A549 (cell line): ENCODE measurements at regions not wholly inside any gene's neighbourhood (a gene's known extent, or its start where the extent isn't known, plus 50 kb on each side); places are given as distances from the start of the nearest gene placed in this dataset.

Experiments used
- ATAC-seq, 2 experiments: fragments of 200-7000 bp in 1 of 2; fragments of >200 bp in 1 of 2; cut with Nextera tagmentation in 1 of 2; cut with Tn5 transposase in 1 of 2; 3 replicates each; pipeline versions ENCODE4 v1.8.0 to v1.9.1; 2018 to 2020; ENCODE audit warnings: mild to moderate bottlenecking in 1 of 2, moderate library complexity in 1 of 2
- CTCF ChIA-PET: fragments of 300-600 bp; sonication (Branson Sonifier 250); formaldehyde crosslinking; extraction: SDS; loops from one replicate; lab custom pipeline; 2021; ENCODE audit warnings: antibody characterized with exemption, inconsistent platforms; lab: Yijun Ruan, JAX
- POLR2A ChIA-PET: fragments of 350-600 bp; formaldehyde crosslinking; extraction: SDS; loops from one replicate; lab custom pipeline; 2021; ENCODE audit warnings: antibody characterized with exemption, inconsistent platforms; lab: Yijun Ruan, JAX
- DNase-seq, 2 experiments: peaks; one replicate each; pipeline versions ENCODE4 v3.0.0 to v3.0.0-alpha.2; 2011 to 2016; ENCODE audit warnings: low read depth in 1 of 2, low spot score in 1 of 2
- FAIRE-seq: peaks from 2 replicates; lab custom pipeline; 2011; peaks lifted over from hg19 to GRCh38; lab: Jason Lieb, UNC
- H3K27ac ChIP-seq, 2 experiments: fragments of >200 bp; sonication (Bioruptor Twin); formaldehyde crosslinking; 3 replicates each; pipeline ENCODE4 v1.5.1; 2016 to 2017
- H3K4me1 ChIP-seq: fragments of >200 bp; sonication (Bioruptor Twin); formaldehyde crosslinking; 3 replicates; pipeline ENCODE4 v1.6.1; 2016
- H3K4me2 ChIP-seq: fragments of >200 bp; sonication (Bioruptor Twin); formaldehyde crosslinking; 3 replicates; pipeline ENCODE4 v1.6.1; 2016
- H3K4me3 ChIP-seq: fragments of >200 bp; sonication (Bioruptor Twin); formaldehyde crosslinking; 3 replicates; pipeline ENCODE4 v1.5.1; 2016
- H3K9me3 ChIP-seq: fragments of >200 bp; sonication (Bioruptor Twin); formaldehyde crosslinking; 3 replicates; pipeline ENCODE4 v1.6.1; 2016
- BHLHE40 ChIP-seq: IDR thresholded peaks from 2 replicates; pipeline ENCODE4 v1.6.1; 2012; ENCODE audit warnings: low read depth, low read length, inconsistent platforms
- CHD4 ChIP-seq: fragments of 200-600 bp; sonication (generic); IDR thresholded peaks from 2 replicates; pipeline ENCODE4 v1.6.1; 2016; ENCODE audit warnings: antibody characterized with exemption, mild to moderate bottlenecking, borderline replicate concordance
- ELK1 ChIP-seq: fragments of 150-350 bp; IDR thresholded peaks from 2 replicates; pipeline ENCODE4 v1.6.1; 2014; ENCODE audit warnings: low read depth, mild to moderate bottlenecking, low read length
- ESRRA ChIP-seq: fragments of 150-350 bp; IDR thresholded peaks from 2 replicates; pipeline ENCODE4 v1.6.1; 2014; ENCODE audit warnings: mild to moderate bottlenecking, low read length, borderline replicate concordance
- FOSL2 ChIP-seq, 2 experiments: fragments of 450-650 bp in 1 of 2; fragments of >200 bp in 1 of 2; sonication (Bioruptor Twin) in 1 of 2; formaldehyde crosslinking; IDR thresholded peaks; 2 replicates each; pipeline versions ENCODE4 v1.5.0 to v1.6.1; 2016 to 2020; ENCODE audit warnings: mild to moderate bottlenecking in 1 of 2, moderate library complexity in 1 of 2
- HES2 ChIP-seq: fragments of >200 bp; sonication (Bioruptor Twin); formaldehyde crosslinking; IDR thresholded peaks from 2 replicates; pipeline ENCODE4 v1.6.1; 2016
- HOXB5 ChIP-seq: fragments of 250-450 bp; sonication (Bioruptor Pico); IDR thresholded peaks from 2 replicates; pipeline ENCODE4 v1.5.0; 2020; ENCODE audit warnings: mild to moderate bottlenecking, moderate library complexity
- JUN ChIP-seq, 2 experiments: fragments of >200 bp; sonication (Bioruptor Twin); formaldehyde crosslinking; IDR thresholded peaks; 2 replicates in 1 of 2; 3 replicates in 1 of 2; pipeline ENCODE4 v1.6.1; 2016 to 2017
- JUNB ChIP-seq: fragments of >200 bp; sonication (Bioruptor Twin); formaldehyde crosslinking; IDR thresholded peaks from 2 replicates; pipeline ENCODE4 v1.6.1; 2016
- MAFK ChIP-seq: fragments of 450-650 bp; IDR thresholded peaks from 2 replicates; pipeline ENCODE4 v1.6.1; 2014; ENCODE audit not compliant: partially characterized antibody
- NFE2L2 ChIP-seq: fragments of 150-350 bp; conservative IDR thresholded peaks from 2 replicates; pipeline ENCODE4 v1.6.1; 2014; ENCODE audit warnings: low read length
- NR3C1 ChIP-seq: fragments of >200 bp; sonication (Bioruptor Twin); formaldehyde crosslinking; IDR thresholded peaks from 3 replicates; pipeline ENCODE4 v1.6.1; 2017
- POLR2A ChIP-seq: IDR thresholded peaks from 2 replicates; pipeline ENCODE4 v1.6.1; 2012; ENCODE audit warnings: mild to moderate bottlenecking, low read length
- RAD21 ChIP-seq, 2 experiments: fragments of >200 bp in 1 of 2; sonication (Bioruptor Twin) in 1 of 2; formaldehyde crosslinking in 1 of 2; IDR thresholded peaks in 1 of 2; conservative IDR thresholded peaks in 1 of 2; 2 replicates in 1 of 2; 3 replicates in 1 of 2; pipeline ENCODE4 v1.6.1; 2012 to 2018; ENCODE audit warnings: inconsistent platforms in 1 of 2
- RARB ChIP-seq: fragments of 250-450 bp; sonication (Bioruptor Pico); IDR thresholded peaks from 2 replicates; pipeline ENCODE4 v1.8.0; 2021; ENCODE audit warnings: mild to moderate bottlenecking, moderate library complexity
- RCOR1 ChIP-seq: fragments of 150-350 bp; IDR thresholded peaks from 2 replicates; pipeline ENCODE4 v1.6.1; 2014; ENCODE audit warnings: antibody characterized with exemption, low read length, low read depth
- RNF2 ChIP-seq: fragments of 200-600 bp; sonication (generic); IDR thresholded peaks from 2 replicates; pipeline ENCODE4 v1.6.1; 2016; ENCODE audit warnings: low read depth, mild to moderate bottlenecking, antibody characterized with exemption, moderate library complexity, borderline replicate concordance
- SMC3 ChIP-seq: fragments of >200 bp; sonication (Bioruptor Twin); formaldehyde crosslinking; IDR thresholded peaks from 3 replicates; pipeline ENCODE4 v1.6.1; 2018; ENCODE audit warnings: inconsistent platforms
- SREBF2 ChIP-seq: fragments of 450-650 bp; IDR thresholded peaks from 2 replicates; pipeline ENCODE4 v1.6.1; 2014; ENCODE audit warnings: mild to moderate bottlenecking, moderate library complexity
- ZFP36 ChIP-seq: fragments of 450-650 bp; IDR thresholded peaks from 2 replicates; pipeline ENCODE4 v1.6.1; 2014; ENCODE audit warnings: borderline replicate concordance; ENCODE audit not compliant: partially characterized antibody
- ZNF302 ChIP-seq: fragments of 250-450 bp; sonication (Bioruptor Pico); IDR thresholded peaks from 2 replicates; pipeline ENCODE4 v1.9.0; 2021; ENCODE audit warnings: inconsistent platforms, mild to moderate bottlenecking, moderate library complexity
- WGBS: methylation state at CpG from one replicate; pipeline ENCODE4 v1.1.6; 2017; ENCODE audit errors: missing lambda C conversion rate; 5-methylcytosine and 5-hydroxymethylcytosine counted together
- TF ChIP-seq, protein P1 (sequence below): IDR thresholded peaks from 2 replicates; pipeline ENCODE4 v1.6.1; 2012
- TF ChIP-seq, protein P2 (sequence below): IDR thresholded peaks from 2 replicates; pipeline ENCODE4 v1.6.1; 2012

DNA sequence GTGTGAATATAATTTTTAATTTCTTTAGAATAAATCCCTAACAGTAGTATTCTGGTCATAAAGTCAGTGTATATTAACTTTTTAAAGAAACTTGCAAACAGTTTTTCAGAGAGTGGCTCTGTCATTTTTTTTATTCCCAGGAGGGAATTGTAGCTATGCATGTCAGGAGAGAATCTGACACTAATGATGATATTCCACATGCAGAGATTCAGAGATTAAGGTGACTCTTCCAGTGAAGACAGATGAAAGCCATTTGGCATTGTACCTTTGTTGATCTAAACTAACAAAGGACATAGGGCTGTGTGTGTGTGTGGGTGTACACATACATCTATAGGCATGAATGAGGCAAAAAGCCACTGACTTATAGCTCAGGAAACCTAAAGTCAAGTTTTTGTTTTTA lies 99.9 kb downstream of the TNFSF13B start (continued):
- TF ChIP-seq FOSL2 (IDR thresholded peaks at IDR 0.05) (no peak), FOSL2 (CRISPR knock-in tag; IDR thresholded peaks at IDR 0.05) (no peak), JUN (IDR thresholded peaks at IDR 0.05) (no peak), BHLHE40 (no peak), POLR2A (no peak)
- TF ChIP-seq, all 56 proteins: peak for 0

DNA sequence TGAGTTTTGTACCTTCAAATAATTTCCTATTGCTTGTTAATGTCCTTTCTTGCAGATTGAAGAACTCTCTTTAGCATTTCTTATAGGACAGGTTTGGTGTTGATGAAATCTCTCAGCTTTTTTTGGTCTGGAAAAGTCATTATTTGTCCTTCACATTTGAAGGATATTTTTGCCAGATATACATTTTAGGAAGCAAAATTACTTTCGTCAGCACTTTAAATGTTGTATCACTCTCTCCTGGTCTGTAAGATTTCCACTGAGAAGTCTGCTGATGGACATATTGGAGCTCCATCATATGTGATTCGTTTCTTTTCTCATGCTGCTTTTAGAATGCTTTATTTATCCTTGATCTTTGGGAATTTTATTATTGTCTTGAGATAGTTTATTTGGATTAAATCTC lies 105.5 kb downstream of the TNFSF13B start:
- ChIA-PET CTCF (no interaction called here), POLR2A (no interaction called here)
- FAIRE-seq (no peak), DNase-seq (no peak), ATAC-seq (no peak)
- Histone ChIP-seq H3K9me3 (no peaks in the 10 kb centered on the region), H3K4me1 (no peaks in the 10 kb centered on the region), H3K27ac (no peak overlapping the region), H3K4me3 (no peak overlapping the region), H3K4me2 (no peak overlapping the region)
- no peak for TF ChIP-seq RAD21 (conservative IDR thresholded peaks at IDR 0.05 in 1 of 2, IDR thresholded peaks at IDR 0.05 in 1 of 2)
- peak; percentile 59 for TF ChIP-seq MAFK
- WGBS: 2% methylated on average over 2 of the region's 2 CpGs

DNA sequence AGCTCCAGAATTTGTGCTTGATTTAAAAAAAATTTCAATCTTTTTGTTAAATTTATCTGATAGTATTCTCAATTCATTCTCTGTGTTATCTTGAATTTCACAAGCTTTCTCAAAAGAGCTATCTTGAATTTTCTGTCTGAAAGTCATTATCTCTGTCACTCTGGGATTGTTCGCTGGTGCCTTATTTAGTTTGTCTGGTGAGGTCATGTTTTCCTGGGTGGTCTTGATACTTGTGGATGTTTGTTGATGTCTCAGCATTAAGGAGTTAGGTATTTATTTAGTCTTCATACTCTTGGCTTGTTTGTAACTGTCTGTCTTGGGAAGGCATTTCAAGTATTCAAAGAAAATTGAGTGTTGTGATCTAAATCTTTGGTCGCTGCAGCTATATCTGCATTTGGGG lies 106.3 kb downstream of the TNFSF13B start:
- H3K4me2 ChIP-seq: no peak overlapping the region
- no peak for DNase-seq
- POLR2A ChIA-PET: no interaction called here
- WGBS: 52% methylated on average over 2 of the region's 2 CpGs
- CTCF ChIA-PET: no interaction called here
- ATAC-seq: no peak
- FAIRE-seq: no peak
- H3K27ac ChIP-seq: no peak overlapping the region
- no peaks in the 10 kb centered on the region for H3K4me1 ChIP-seq
- no peak overlapping the region for H3K4me3 ChIP-seq
- no peaks in the 10 kb centered on the region for H3K9me3 ChIP-seq
- TF ChIP-seq ELK1 (no peak), RAD21 (conservative IDR thresholded peaks at IDR 0.05 in 1 of 2, IDR thresholded peaks at IDR 0.05 in 1 of 2) (no peak), RNF2 (no peak), JUNB (no peak), NFE2L2 (no peak), BHLHE40 (no peak), HOXB5 (CRISPR knock-in tag) (no peak), ZNF302 (CRISPR knock-in tag) (no peak), ZFP36 (no peak), NR3C1 (no peak)

GRCh38 chr13:108376308-108376707 lies 106.8 kb downstream of the TNFSF13B start:
- CTCF ChIA-PET: no interaction called here
- WGBS: 49% methylated on average over 2 of the region's 2 CpGs
- FAIRE-seq: no peak

More at GRCh38 chr13:108376308-108376707, 106.8 kb downstream of the TNFSF13B start:
- Histone ChIP-seq H3K4me1 (no peaks in the 10 kb centered on the region), H3K4me3 (no peak overlapping the region), H3K4me2 (no peak overlapping the region), H3K27ac (no peak overlapping the region), H3K9me3 (no peaks in the 10 kb centered on the region)
- DNase-seq (no peak), ATAC-seq (no peak)
- POLR2A ChIA-PET: no interaction called here
- TF ChIP-seq RCOR1 (no peak), RNF2 (no peak), ZFP36 (no peak), SREBF2 (no peak), NR3C1 (no peak), ESRRA (no peak), BHLHE40 (no peak), SMC3 (no peak), JUN (IDR thresholded peaks at IDR 0.05) (no peak), CHD4 (no peak), RARB (no peak), FOSL2 (IDR thresholded peaks at IDR 0.05) (no peak), FOSL2 (CRISPR knock-in tag; IDR thresholded peaks at IDR 0.05) (no peak), HES2 (no peak)
- TF ChIP-seq, protein P1, sequence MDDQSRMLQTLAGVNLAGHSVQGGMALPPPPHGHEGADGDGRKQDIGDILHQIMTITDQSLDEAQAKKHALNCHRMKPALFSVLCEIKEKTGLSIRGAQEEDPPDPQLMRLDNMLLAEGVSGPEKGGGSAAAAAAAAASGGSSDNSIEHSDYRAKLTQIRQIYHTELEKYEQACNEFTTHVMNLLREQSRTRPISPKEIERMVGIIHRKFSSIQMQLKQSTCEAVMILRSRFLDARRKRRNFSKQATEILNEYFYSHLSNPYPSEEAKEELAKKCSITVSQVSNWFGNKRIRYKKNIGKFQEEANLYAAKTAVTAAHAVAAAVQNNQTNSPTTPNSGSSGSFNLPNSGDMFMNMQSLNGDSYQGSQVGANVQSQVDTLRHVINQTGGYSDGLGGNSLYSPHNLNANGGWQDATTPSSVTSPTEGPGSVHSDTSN: no peak
- TF ChIP-seq, protein P2, sequence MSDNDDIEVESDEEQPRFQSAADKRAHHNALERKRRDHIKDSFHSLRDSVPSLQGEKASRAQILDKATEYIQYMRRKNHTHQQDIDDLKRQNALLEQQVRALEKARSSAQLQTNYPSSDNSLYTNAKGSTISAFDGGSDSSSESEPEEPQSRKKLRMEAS: no peak
